GM12878 (cell line): ENCODE measurements at regions not wholly inside any gene's neighbourhood (a gene's known extent, or its start where the extent isn't known, plus 50 kb on each side); places are given as distances from the start of the nearest gene placed in this dataset.

ENCODE experiments used
- ATAC-seq: fragments of 200-7000 bp; cut with Tn5 transposase; 3 replicates; pipeline ENCODE4 v1.9.1; 2020; ENCODE audit warnings: mild to moderate bottlenecking, moderate library complexity
- BruUV-seq: library from RNA; stranded (reverse); fragments of 400-500 nt; replicated peaks from 2 replicates; lab custom pipeline; 2021; lab: Mats Ljungman, UMichigan
- CTCF ChIA-PET: fragments of 300-600 bp; sonication (Branson Sonifier 250); formaldehyde crosslinking; extraction: SDS; loops from one replicate; lab custom pipeline; 2021; ENCODE audit warnings: inconsistent platforms; lab: Yijun Ruan, JAX
- POLR2A ChIA-PET: fragments of 350-600 bp; formaldehyde crosslinking; extraction: SDS; loops from one replicate; lab custom pipeline; 2021; ENCODE audit warnings: inconsistent platforms; lab: Charles Lee
- RAD21 ChIA-PET: fragments of 300-600 bp; sonication (Branson Sonifier 250); formaldehyde crosslinking; loops from one replicate; lab custom pipeline; 2023; ENCODE audit warnings: antibody characterized with exemption; ENCODE audit not compliant: unreplicated experiment; lab: Charles Lee
- SMC1A ChIA-PET: fragments of 300-600 bp; sonication (Branson Sonifier 250); formaldehyde crosslinking; loops from one replicate; lab custom pipeline; 2023; ENCODE audit not compliant: unreplicated experiment, uncharacterized antibody; lab: Charles Lee
- DNase-seq: peaks from one replicate; pipeline ENCODE4 v3.0.0-alpha.2; 2011; ENCODE audit warnings: low read depth, low spot score
- FAIRE-seq: peaks from 3 replicates; lab custom pipeline; 2011; peaks lifted over from hg19 to GRCh38; lab: Jason Lieb, UNC
- H2AFZ ChIP-seq: 2 replicates; pipeline ENCODE4 v1.6.0; 2011; ENCODE audit warnings: low read depth, low read length, control low read depth; ENCODE audit not compliant: control insufficient read depth
- H3K27ac ChIP-seq: 2 replicates; pipeline ENCODE4 v1.5.1; 2011; ENCODE audit warnings: control low read depth; ENCODE audit not compliant: control insufficient read depth, insufficient read depth
- H3K27me3 ChIP-seq, 2 experiments: replicated peaks in 1 of 2; 2 replicates each; pipeline versions ENCODE4 v1.6.0 to v1.6.1; 2011; ENCODE audit warnings: low read length in 1 of 2; ENCODE audit not compliant: control insufficient read depth in 2 of 2, insufficient read depth in 2 of 2
- H3K36me3 ChIP-seq, 2 experiments: 2 replicates each; pipeline ENCODE4 v1.5.1; 2011; ENCODE audit warnings: low read length in 1 of 2; ENCODE audit not compliant: control insufficient read depth in 2 of 2, insufficient read depth in 2 of 2
- H3K4me1 ChIP-seq: 2 replicates; pipeline ENCODE4 v1.6.1; 2011; ENCODE audit warnings: mild to moderate bottlenecking, low read length, moderate library complexity, mixed read lengths; ENCODE audit not compliant: control insufficient read depth, insufficient read depth
- H3K4me2 ChIP-seq: 2 replicates; pipeline ENCODE4 v1.6.0; 2011; ENCODE audit warnings: control low read depth; ENCODE audit not compliant: control insufficient read depth, insufficient read depth
- H3K4me3 ChIP-seq: fragments of 200-600 bp; sonication (generic); 2 replicates; pipeline ENCODE4 v1.5.1; 2016
- H3K79me2 ChIP-seq: 2 replicates; pipeline ENCODE4 v1.6.0; 2011; ENCODE audit warnings: low read length; ENCODE audit not compliant: control insufficient read depth, insufficient read depth
- H3K9ac ChIP-seq: 2 replicates; pipeline ENCODE4 v1.8.0; 2011; ENCODE audit warnings: low read length, control low read depth, mixed read lengths; ENCODE audit not compliant: control insufficient read depth, insufficient read depth
- H3K9me3 ChIP-seq: replicated peaks from 3 replicates; pipeline ENCODE4 v1.5.1; 2011; ENCODE audit warnings: mild to moderate bottlenecking, low read length; ENCODE audit not compliant: control insufficient read depth, insufficient read depth
- H4K20me1 ChIP-seq: 2 replicates; pipeline ENCODE4 v1.6.0; 2011; ENCODE audit not compliant: control insufficient read depth, insufficient read depth
- ASH2L ChIP-seq: fragments of 300-600, 200-600 bp; sonication (generic); IDR thresholded peaks from 2 replicates; pipeline ENCODE4 v1.6.1; 2017; ENCODE audit warnings: low read depth, mild to moderate bottlenecking, borderline replicate concordance
- ESRRA ChIP-seq: IDR thresholded peaks from 2 replicates; pipeline ENCODE4 v1.6.1; 2012; ENCODE audit warnings: mild to moderate bottlenecking, low read length, improper control_type of control experiment
- HDGF ChIP-seq: fragments of 450-650 bp; IDR thresholded peaks from 2 replicates; pipeline ENCODE4 v1.6.1; 2016; ENCODE audit warnings: antibody characterized with exemption
- MLLT1 ChIP-seq: fragments of 450-650 bp; IDR thresholded peaks from 2 replicates; pipeline ENCODE4 v1.6.1; 2016; ENCODE audit warnings: mild to moderate bottlenecking
- POLR2A ChIP-seq: IDR thresholded peaks from 2 replicates; pipeline ENCODE4 v1.6.1; 2011; ENCODE audit warnings: low read depth, mild to moderate bottlenecking, low read length
- RB1 ChIP-seq: fragments of 450-650 bp; formaldehyde crosslinking; IDR thresholded peaks from 2 replicates; pipeline ENCODE4 v1.6.1; 2017; ENCODE audit warnings: mild to moderate bottlenecking, borderline replicate concordance
- SMARCA5 ChIP-seq: fragments of 450-650 bp; IDR thresholded peaks from 2 replicates; pipeline ENCODE4 v1.6.1; 2017; ENCODE audit warnings: mild to moderate bottlenecking
- SREBF2 ChIP-seq: IDR thresholded peaks from 2 replicates; pipeline ENCODE4 v1.6.1; 2012; ENCODE audit warnings: mild to moderate bottlenecking, low read length
- SRF ChIP-seq, 2 experiments: IDR thresholded peaks; 2 replicates each; pipeline ENCODE4 v1.6.1; 2011; ENCODE audit warnings: low read depth in 2 of 2, low read length in 2 of 2, mild to moderate bottlenecking in 1 of 2, moderate library complexity in 1 of 2
- WGBS: methylation state at CpG from one replicate; pipeline ENCODE4 v1.1.6; 2016; ENCODE audit warnings: low lambda C conversion rate; ENCODE audit not compliant: insufficient replicate concordance, insufficient coverage; ENCODE audit errors: missing lambda C conversion rate; 5-methylcytosine and 5-hydroxymethylcytosine counted together
- in situ Hi-C: fragments of 300-500 bp; cut with MboI; formaldehyde crosslinking; loops from 9 replicates; pipeline ENCODE4 v1.14.3; 2018; ENCODE audit warnings: mixed read lengths
- intact Hi-C: fragments of 100-400 bp; cut with micrococcal nuclease; formaldehyde crosslinking; loops from one replicate; pipeline ENCODE4 v1.14.2; 2022; ENCODE audit not compliant: unreplicated experiment
- TF ChIP-seq, protein P1 (sequence below): fragments of 450-650 bp; IDR thresholded peaks from 2 replicates; pipeline ENCODE4 v1.6.1; 2017; ENCODE audit warnings: antibody characterized with exemption, mild to moderate bottlenecking, moderate library complexity
- TF ChIP-seq, protein P2 (sequence below): IDR thresholded peaks from 2 replicates; pipeline ENCODE4 v1.6.1; 2011; ENCODE audit warnings: mild to moderate bottlenecking, low read depth, low read length, moderate library complexity; ENCODE audit not compliant: insufficient replicate concordance
- TF ChIP-seq, protein P3 (sequence below): fragments of 150-350 bp; IDR thresholded peaks from 2 replicates; pipeline ENCODE4 v1.6.1; 2016; ENCODE audit warnings: low read depth, low read length

DNA sequence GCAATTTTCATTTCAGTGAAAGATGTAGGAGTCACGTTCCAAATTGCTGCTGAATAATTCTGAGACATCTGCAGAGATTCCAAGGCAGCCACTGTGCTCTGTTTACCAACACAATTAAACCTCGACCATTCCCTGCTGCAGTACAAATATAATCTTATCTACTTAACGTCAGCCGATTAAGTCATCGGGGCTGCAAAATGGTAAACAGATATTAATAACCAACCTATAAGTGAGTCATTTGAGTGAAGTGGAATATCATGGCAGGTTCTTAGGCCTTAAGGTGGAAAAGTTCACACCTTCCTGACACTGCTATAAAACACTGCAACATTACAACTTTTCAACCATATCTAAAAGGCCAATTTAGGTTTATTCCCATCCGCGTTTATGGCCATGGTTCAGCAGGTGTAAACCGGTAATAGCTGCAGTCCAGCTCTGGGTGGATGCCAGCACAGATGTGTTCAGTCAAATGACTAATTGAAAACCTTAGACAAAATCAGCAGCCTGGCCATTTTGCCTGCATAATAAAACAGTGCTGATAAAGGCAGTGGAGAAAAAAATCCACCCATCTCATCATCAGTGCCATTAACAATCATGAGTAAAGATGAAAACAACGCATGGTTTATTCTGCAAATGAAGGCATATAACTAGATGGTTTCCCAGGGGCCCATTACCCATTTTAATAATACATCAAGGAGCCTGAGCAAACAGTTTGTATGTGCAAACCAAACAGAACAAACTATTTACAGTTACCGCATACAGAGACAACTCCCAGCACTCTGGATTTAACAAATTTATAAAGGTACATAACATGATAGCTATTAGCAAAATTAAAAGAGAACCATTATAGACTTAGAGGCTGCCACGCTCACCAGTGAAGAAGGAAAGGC is 202.9 kb upstream of the IRX3 start (continued):
- TF ChIP-seq, protein P1, sequence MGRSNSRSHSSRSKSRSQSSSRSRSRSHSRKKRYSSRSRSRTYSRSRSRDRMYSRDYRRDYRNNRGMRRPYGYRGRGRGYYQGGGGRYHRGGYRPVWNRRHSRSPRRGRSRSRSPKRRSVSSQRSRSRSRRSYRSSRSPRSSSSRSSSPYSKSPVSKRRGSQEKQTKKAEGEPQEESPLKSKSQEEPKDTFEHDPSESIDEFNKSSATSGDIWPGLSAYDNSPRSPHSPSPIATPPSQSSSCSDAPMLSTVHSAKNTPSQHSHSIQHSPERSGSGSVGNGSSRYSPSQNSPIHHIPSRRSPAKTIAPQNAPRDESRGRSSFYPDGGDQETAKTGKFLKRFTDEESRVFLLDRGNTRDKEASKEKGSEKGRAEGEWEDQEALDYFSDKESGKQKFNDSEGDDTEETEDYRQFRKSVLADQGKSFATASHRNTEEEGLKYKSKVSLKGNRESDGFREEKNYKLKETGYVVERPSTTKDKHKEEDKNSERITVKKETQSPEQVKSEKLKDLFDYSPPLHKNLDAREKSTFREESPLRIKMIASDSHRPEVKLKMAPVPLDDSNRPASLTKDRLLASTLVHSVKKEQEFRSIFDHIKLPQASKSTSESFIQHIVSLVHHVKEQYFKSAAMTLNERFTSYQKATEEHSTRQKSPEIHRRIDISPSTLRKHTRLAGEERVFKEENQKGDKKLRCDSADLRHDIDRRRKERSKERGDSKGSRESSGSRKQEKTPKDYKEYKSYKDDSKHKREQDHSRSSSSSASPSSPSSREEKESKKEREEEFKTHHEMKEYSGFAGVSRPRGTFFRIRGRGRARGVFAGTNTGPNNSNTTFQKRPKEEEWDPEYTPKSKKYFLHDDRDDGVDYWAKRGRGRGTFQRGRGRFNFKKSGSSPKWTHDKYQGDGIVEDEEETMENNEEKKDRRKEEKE = no peak
- TF ChIP-seq, protein P2, sequence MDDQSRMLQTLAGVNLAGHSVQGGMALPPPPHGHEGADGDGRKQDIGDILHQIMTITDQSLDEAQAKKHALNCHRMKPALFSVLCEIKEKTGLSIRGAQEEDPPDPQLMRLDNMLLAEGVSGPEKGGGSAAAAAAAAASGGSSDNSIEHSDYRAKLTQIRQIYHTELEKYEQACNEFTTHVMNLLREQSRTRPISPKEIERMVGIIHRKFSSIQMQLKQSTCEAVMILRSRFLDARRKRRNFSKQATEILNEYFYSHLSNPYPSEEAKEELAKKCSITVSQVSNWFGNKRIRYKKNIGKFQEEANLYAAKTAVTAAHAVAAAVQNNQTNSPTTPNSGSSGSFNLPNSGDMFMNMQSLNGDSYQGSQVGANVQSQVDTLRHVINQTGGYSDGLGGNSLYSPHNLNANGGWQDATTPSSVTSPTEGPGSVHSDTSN = no peak

DNA sequence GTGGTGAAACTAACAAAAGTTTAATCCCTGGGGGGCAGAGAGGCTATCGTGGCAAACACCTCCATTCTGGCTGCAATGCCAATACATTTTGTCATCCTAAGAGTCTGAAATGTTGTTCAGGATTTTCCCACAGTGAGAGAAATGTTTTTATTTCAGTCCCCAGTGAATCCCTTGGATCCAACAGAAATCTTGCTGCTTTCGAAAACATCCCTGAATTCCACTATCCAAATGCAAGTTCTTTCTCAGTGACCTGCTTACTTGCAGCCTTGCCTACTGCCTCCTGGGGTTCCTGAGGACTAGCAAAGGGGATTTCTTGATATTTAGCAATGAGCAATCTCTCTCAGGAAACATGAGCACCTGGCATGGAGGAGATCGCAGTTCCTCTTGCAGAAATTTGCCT is 202.1 kb upstream of the IRX3 start:
- Histone ChIP-seq H3K9me3 (no peaks in the 10 kb centered on the region), H4K20me1 (no peaks in the 10 kb centered on the region), H3K36me3 (no peaks in the 10 kb centered on the region), H3K79me2 (no peaks in the 10 kb centered on the region), H3K4me2 (no peak overlapping the region), H3K27ac (no peak overlapping the region), H3K4me1 (no peaks in the 10 kb centered on the region), H3K4me3 (no peak overlapping the region), H2AFZ (no peak overlapping the region), H3K27me3 (no peaks in the 10 kb centered on the region), H3K9ac (no peak overlapping the region)
- DNase-seq = no peak
- CTCF ChIA-PET = no interaction called here
- SMC1A ChIA-PET = no interaction called here
- POLR2A ChIA-PET = no interaction called here
- no TSS peak for BruUV-seq
- RAD21 ChIA-PET = no interaction called here
- in situ Hi-C loops (no loop called here), intact Hi-C loops (no loop called here)
- WGBS = 16% methylated on average over 3 of the region's 3 CpGs
- ATAC-seq = no peak
- no peak for FAIRE-seq
- no peak for TF ChIP-seq SREBF2
- TF ChIP-seq SMARCA5 = no peak
- no peak for TF ChIP-seq ASH2L
- TF ChIP-seq, protein P3, sequence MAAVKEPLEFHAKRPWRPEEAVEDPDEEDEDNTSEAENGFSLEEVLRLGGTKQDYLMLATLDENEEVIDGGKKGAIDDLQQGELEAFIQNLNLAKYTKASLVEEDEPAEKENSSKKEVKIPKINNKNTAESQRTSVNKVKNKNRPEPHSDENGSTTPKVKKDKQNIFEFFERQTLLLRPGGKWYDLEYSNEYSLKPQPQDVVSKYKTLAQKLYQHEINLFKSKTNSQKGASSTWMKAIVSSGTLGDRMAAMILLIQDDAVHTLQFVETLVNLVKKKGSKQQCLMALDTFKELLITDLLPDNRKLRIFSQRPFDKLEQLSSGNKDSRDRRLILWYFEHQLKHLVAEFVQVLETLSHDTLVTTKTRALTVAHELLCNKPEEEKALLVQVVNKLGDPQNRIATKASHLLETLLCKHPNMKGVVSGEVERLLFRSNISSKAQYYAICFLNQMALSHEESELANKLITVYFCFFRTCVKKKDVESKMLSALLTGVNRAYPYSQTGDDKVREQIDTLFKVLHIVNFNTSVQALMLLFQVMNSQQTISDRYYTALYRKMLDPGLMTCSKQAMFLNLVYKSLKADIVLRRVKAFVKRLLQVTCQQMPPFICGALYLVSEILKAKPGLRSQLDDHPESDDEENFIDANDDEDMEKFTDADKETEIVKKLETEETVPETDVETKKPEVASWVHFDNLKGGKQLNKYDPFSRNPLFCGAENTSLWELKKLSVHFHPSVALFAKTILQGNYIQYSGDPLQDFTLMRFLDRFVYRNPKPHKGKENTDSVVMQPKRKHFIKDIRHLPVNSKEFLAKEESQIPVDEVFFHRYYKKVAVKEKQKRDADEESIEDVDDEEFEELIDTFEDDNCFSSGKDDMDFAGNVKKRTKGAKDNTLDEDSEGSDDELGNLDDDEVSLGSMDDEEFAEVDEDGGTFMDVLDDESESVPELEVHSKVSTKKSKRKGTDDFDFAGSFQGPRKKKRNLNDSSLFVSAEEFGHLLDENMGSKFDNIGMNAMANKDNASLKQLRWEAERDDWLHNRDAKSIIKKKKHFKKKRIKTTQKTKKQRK = no peak
- TF ChIP-seq HDGF = no peak
- TF ChIP-seq RB1 = no peak
- TF ChIP-seq SRF (IDR thresholded peaks at IDR 0.05; ENCODE audit: low read depth in 2 of 2, low read length in 2 of 2) = no peak
- no peak for TF ChIP-seq ESRRA
- TF ChIP-seq POLR2A = no peak
- TF ChIP-seq MLLT1 = no peak
